Esophagus muscularis mucosa (tissue), 4 donors: ENCODE measurements at regions not wholly inside any gene's neighbourhood (a gene's known extent, or its start where the extent isn't known, plus 50 kb on each side); places are given as distances from the start of the nearest gene placed in this dataset.

ENCODE experiments used
- DNase-seq: peaks from one replicate; pipeline ENCODE4 v3.0.0-alpha.2; 2017; ENCODE audit errors: extremely low spot score
- H3K27ac ChIP-seq, 4 donors: fragments of 200-600 bp; sonication (generic); replicated peaks in 1 of 4; 1 replicate in 3 of 4; 2 replicates in 1 of 4; pipeline ENCODE4 v1.5.1; 2016 to 2019; ENCODE audit warnings: mild to moderate bottlenecking in 1 of 4
- H3K27me3 ChIP-seq, 4 donors: fragments of 200-600 bp; sonication (generic); one replicate each; pipeline versions ENCODE4 v1.5.1 to v1.6.0; 2016 to 2019
- H3K36me3 ChIP-seq, 4 donors: fragments of 200-600 bp; sonication (generic); one replicate each; pipeline ENCODE4 v1.5.1; 2016 to 2019
- H3K4me1 ChIP-seq, 4 donors: fragments of 200-600 bp; sonication (generic); one replicate each; pipeline ENCODE4 v1.5.1; 2016 to 2019
- H3K4me3 ChIP-seq, 4 donors: fragments of 200-600 bp; sonication (generic); 1 replicate in 2 of 4; 2 replicates in 2 of 4; pipeline ENCODE4 v1.5.1; 2016 to 2019; ENCODE audit warnings: mild to moderate bottlenecking in 4 of 4, moderate library complexity in 1 of 4
- H3K9me3 ChIP-seq, 4 donors: fragments of 200-600 bp; sonication (generic); 1 replicate in 3 of 4; 2 replicates in 1 of 4; pipeline ENCODE4 v1.5.1; 2016 to 2019
- EP300 ChIP-seq: sonication (generic); formaldehyde crosslinking; IDR thresholded peaks from one replicate; pipeline ENCODE4 v1.6.1; 2017; ENCODE audit warnings: antibody characterized with exemption
- POLR2A ChIP-seq: fragments of 450-650 bp; IDR thresholded peaks from one replicate; pipeline ENCODE4 v1.6.1; 2017; ENCODE audit warnings: antibody characterized with exemption, moderate library complexity, mild to moderate bottlenecking, low read depth
- POLR2AphosphoS5 ChIP-seq, 2 donors: sonication (generic); formaldehyde crosslinking; IDR thresholded peaks; one replicate each; pipeline ENCODE4 v1.6.1; 2017; ENCODE audit warnings: antibody characterized with exemption in 2 of 2
- WGBS: methylation state at CpG from one replicate; pipeline ENCODE4 v1.1.5; 2018; 5-methylcytosine and 5-hydroxymethylcytosine counted together
- intact Hi-C: fragments of 100-400 bp; cut with DNase I; formaldehyde crosslinking; loops from one replicate; pipeline ENCODE4 v1.15.1; 2023
- TF ChIP-seq, protein P1 (sequence below), 3 experiments: fragments of 200-600 bp in 2 of 3; fragments of 450-650 bp in 1 of 3; sonication (generic) in 2 of 3; IDR thresholded peaks; one replicate each; pipeline ENCODE4 v1.5.1; 2017 to 2019; ENCODE audit warnings: antibody characterized with exemption in 3 of 3, mild to moderate bottlenecking in 2 of 3, moderate library complexity in 1 of 3

DNA sequence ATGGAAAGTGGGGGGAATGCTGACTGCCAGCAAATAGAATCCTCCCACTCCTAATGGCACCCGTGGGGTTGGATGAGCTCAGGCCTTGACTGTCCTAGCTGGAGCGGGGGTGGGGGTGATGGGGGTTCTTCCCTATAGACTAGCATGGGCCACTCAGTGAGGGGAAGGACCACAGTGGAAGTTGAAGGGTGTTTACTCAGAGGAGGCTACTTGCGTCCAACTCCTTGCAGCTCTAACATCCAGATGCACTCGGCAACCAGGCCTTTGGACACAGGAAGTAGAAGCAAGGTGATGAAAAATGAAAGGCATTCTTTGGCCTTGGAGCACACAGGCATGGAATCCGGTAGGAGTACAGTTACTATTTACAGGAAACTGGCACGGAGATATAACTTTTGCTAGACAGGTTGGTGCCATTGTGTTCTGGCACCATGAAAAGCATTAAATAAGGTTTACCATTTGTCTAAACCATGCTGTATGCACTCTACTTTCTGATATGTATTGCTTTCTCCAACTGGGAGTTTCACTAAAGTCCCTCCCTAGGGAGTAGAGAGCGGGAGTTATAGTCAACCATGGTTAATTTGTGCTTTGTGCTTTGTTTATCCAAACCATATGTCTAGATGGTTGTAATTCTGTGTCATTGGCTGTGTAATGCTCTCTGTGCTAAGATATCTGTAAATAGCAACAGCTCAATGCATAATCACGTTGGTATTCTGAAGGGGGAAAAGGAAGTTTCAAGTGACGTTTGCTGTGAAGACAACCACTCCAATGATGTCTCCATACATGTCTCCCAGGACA, 125.3 kb downstream of the TSHZ3 start:
- TF ChIP-seq EP300: no peak
- no peak for TF ChIP-seq POLR2A
- TF ChIP-seq, protein P1, sequence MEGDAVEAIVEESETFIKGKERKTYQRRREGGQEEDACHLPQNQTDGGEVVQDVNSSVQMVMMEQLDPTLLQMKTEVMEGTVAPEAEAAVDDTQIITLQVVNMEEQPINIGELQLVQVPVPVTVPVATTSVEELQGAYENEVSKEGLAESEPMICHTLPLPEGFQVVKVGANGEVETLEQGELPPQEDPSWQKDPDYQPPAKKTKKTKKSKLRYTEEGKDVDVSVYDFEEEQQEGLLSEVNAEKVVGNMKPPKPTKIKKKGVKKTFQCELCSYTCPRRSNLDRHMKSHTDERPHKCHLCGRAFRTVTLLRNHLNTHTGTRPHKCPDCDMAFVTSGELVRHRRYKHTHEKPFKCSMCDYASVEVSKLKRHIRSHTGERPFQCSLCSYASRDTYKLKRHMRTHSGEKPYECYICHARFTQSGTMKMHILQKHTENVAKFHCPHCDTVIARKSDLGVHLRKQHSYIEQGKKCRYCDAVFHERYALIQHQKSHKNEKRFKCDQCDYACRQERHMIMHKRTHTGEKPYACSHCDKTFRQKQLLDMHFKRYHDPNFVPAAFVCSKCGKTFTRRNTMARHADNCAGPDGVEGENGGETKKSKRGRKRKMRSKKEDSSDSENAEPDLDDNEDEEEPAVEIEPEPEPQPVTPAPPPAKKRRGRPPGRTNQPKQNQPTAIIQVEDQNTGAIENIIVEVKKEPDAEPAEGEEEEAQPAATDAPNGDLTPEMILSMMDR (IDR thresholded peaks at IDR 0.05): no peak
- Histone ChIP-seq H3K36me3 (no peaks in the 10 kb centered on the region), H3K9me3 (no peaks in the 10 kb centered on the region), H3K4me3 (no peak overlapping the region), H3K27me3 (no peaks in the 10 kb centered on the region), H3K4me1 (peaks cover 0 to 8% (median 5%) of the 10 kb centered on the region in 4 donors), H3K27ac (no peak overlapping the region)
- DNase-seq: no peak
- intact Hi-C loops: no loop called here
- 46% methylated on average over 9 of the region's 9 CpGs for WGBS

DNA sequence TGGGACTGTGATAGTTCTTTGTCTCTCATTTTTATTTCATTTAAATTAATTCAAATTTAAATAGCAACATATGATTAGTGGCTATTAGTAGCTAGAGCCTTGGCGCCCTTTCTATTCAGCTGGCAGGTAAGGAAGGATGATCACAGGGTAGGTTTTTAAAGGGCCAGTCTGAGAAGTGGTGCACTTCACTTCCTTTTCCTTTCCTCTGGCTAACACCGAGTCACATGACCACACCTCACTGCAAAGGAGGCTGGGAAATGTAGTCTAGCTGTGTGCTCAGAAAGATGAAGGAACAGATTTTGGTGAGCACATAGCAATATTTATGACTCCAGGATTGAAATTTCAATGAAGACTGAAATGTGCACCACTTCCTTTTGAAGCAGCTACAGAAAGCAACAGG, 128.7 kb downstream of the TSHZ3 start:
- TF ChIP-seq, protein P1 (IDR thresholded peaks at IDR 0.05): no peak
- TF ChIP-seq POLR2AphosphoS5 (IDR thresholded peaks at IDR 0.05) (no peak), POLR2A (no peak), EP300 (no peak)
- no peaks in the 10 kb centered on the region for H3K36me3 ChIP-seq
- no peaks in the 10 kb centered on the region for H3K27me3 ChIP-seq
- peaks cover 0 to 8% (median 5%) of the 10 kb centered on the region in 4 donors for H3K4me1 ChIP-seq
- no peak overlapping the region for H3K4me3 ChIP-seq
- H3K9me3 ChIP-seq: no peaks in the 10 kb centered on the region
- 84% methylated on average over 2 of the region's 2 CpGs for WGBS
- no peak for DNase-seq
- intact Hi-C loops: no loop called here
- H3K27ac ChIP-seq: no peak overlapping the region

DNA sequence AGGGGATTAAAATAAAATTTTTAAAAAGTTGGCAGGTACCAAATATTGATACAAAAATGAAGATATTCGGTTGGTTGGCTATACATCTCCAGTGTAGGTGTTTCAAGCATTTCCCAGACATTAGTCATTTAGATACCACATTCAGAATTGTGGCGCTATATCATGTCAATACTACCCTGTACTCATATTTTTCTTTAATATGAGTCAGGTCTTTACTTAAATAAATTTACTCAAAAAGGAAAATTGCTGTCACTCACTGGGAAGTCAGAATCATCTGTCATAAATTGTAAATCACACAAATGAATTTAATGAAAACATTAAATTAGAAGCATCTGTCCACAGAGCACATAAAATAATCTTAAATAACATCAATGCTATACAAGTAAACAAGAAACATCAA, 134.2 kb downstream of the TSHZ3 start:
- Histone ChIP-seq H3K27ac (no peak overlapping the region), H3K4me1 (no peaks in the 10 kb centered on the region), H3K27me3 (no peaks in the 10 kb centered on the region), H3K36me3 (no peaks in the 10 kb centered on the region), H3K4me3 (no peak overlapping the region), H3K9me3 (no peaks in the 10 kb centered on the region)
- DNase-seq: no peak
- intact Hi-C loops: no loop called here
- WGBS: 93% methylated on average over 2 of the region's 2 CpGs
- TF ChIP-seq POLR2AphosphoS5 (IDR thresholded peaks at IDR 0.05) (no peak), POLR2A (no peak)
- TF ChIP-seq, protein P1 (IDR thresholded peaks at IDR 0.05): no peak

DNA sequence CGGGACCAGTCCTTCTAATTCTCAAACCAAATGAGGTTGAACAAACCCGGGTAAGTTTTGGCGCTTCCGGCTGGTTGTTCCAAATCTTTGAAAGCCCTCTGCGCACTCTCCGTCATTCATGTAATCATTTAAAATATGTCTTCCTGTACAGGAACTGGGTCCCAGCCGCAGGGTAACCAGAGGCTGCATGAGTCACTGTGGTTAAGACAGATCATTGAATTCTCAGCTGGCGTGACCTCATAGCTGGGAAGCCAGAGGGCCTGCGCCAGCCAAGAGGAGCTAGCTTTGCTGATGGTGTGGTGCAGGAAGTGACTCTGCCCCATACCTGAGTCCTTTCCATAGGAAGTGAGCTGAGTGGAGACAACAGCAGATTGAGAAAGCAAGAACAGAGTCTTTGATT, 135.2 kb downstream of the TSHZ3 start:
- no peak overlapping the region for H3K4me3 ChIP-seq
- no peak overlapping the region for H3K27ac ChIP-seq
- WGBS: 68% methylated on average over 9 of the region's 9 CpGs
- H3K36me3 ChIP-seq: no peaks in the 10 kb centered on the region
- H3K27me3 ChIP-seq: no peaks in the 10 kb centered on the region
- no peaks in the 10 kb centered on the region for H3K4me1 ChIP-seq
- peak in 1 of 2 donors; percentile 56 for TF ChIP-seq POLR2AphosphoS5 (IDR thresholded peaks at IDR 0.05)
- no peak for TF ChIP-seq EP300
- no peak for DNase-seq
- intact Hi-C loops: no loop called here
- no peaks in the 10 kb centered on the region for H3K9me3 ChIP-seq

DNA sequence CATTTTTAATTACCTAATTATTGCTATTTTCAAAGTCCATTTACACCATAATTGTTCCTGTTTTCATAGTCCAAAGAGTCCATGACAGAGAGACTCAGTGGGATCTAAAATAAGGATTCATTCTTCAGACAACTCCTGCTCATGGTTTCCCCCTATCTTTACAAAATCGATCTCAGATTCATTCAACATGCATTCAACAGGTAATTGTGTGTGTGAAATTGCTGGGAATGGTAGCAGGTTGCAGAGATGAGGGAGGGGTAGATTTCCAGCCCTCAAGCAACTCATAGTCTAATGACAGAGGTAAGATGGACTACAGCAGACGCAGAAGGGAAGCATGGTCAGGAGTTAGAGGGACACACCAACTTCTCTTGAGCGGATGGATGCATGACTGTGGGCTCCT, 138.1 kb downstream of the TSHZ3 start:
- Histone ChIP-seq H3K27me3 (no peaks in the 10 kb centered on the region), H3K36me3 (no peaks in the 10 kb centered on the region), H3K4me3 (no peak overlapping the region), H3K4me1 (no peaks in the 10 kb centered on the region), H3K9me3 (no peaks in the 10 kb centered on the region), H3K27ac (no peak overlapping the region)
- intact Hi-C loops: no loop called here
- WGBS: 89% methylated on average over 3 of the region's 3 CpGs
- TF ChIP-seq POLR2AphosphoS5 (IDR thresholded peaks at IDR 0.05): no peak
- no peak for TF ChIP-seq EP300
- TF ChIP-seq, protein P1 (IDR thresholded peaks at IDR 0.05): no peak
- no peak for TF ChIP-seq POLR2A
- no peak for DNase-seq
